Endothelial cell of umbilical vein (primary cell): ENCODE measurements at regions not wholly inside any gene's neighbourhood (a gene's known extent, or its start where the extent isn't known, plus 50 kb on each side); places are given as distances from the start of the nearest gene placed in this dataset.
A peak's percentile ranks its signal among the peaks of the same experiment; 100 is the strongest.

ENCODE experiments used
- BruUV-seq: library from RNA; stranded (reverse); fragments of 400-500 nt; replicated peaks from 2 replicates; lab custom pipeline; 2021; lab: Mats Ljungman, UMichigan
- CTCF ChIA-PET: fragments of 300-600, 350-600 bp; sonication (Branson Sonifier 250); formaldehyde crosslinking; loops from one replicate; lab custom pipeline; 2021; ENCODE audit warnings: antibody characterized with exemption, inconsistent platforms; lab: Charles Lee
- POLR2A ChIA-PET: fragments of 300-600, 350-600 bp; sonication (Branson Sonifier 250); formaldehyde crosslinking; loops from one replicate; lab custom pipeline; 2021; ENCODE audit warnings: antibody characterized with exemption, inconsistent platforms; lab: Charles Lee
- DNase-seq: peaks from one replicate; pipeline ENCODE4 v3.0.0-alpha.2; 2011; ENCODE audit warnings: low read depth, low spot score
- FAIRE-seq: peaks from 2 replicates; lab custom pipeline; 2011; peaks lifted over from hg19 to GRCh38; lab: Jason Lieb, UNC
- H2AFZ ChIP-seq: 2 replicates; pipeline ENCODE4 v1.6.0; 2012; ENCODE audit warnings: low read depth, low read length, control low read depth, inconsistent platforms
- H3K27ac ChIP-seq: 2 replicates; pipeline ENCODE4 v1.5.1; 2011; ENCODE audit warnings: low read depth, mild to moderate bottlenecking, control low read depth, low read length, moderate library complexity; ENCODE audit not compliant: insufficient read depth
- H3K27me3 ChIP-seq, 2 experiments: 2 replicates each; pipeline versions ENCODE4 v1.6.0 to v1.6.1; 2011; ENCODE audit warnings: low read length in 2 of 2, mixed read lengths in 1 of 2; ENCODE audit not compliant: control insufficient read depth in 2 of 2, insufficient read depth in 2 of 2
- H3K36me3 ChIP-seq, 2 experiments: 2 replicates in 1 of 2; 3 replicates in 1 of 2; pipeline ENCODE4 v1.5.1; 2011; ENCODE audit warnings: low read length in 2 of 2, mild to moderate bottlenecking in 1 of 2, moderate library complexity in 1 of 2; ENCODE audit not compliant: control insufficient read depth in 2 of 2, insufficient read depth in 2 of 2; ENCODE audit errors: extremely low read depth in 1 of 2
- H3K4me1 ChIP-seq: 3 replicates; pipeline ENCODE4 v1.5.1; 2011; ENCODE audit warnings: mild to moderate bottlenecking, low read length; ENCODE audit not compliant: control insufficient read depth, insufficient read depth; ENCODE audit errors: extremely low read depth
- H3K4me2 ChIP-seq: 2 replicates; pipeline ENCODE4 v1.6.1; 2011; ENCODE audit warnings: low read length, control low read depth, mixed read lengths; ENCODE audit not compliant: insufficient read depth
- H3K4me3 ChIP-seq, 3 experiments: fragments of 200-600 bp in 1 of 3; sonication (generic), shearing (Covaris generic) in 1 of 3; replicated peaks in 1 of 3; 2 replicates each; pipeline ENCODE4 v1.5.1; 2011 to 2016; ENCODE audit warnings: control low read depth in 3 of 3, low read length in 3 of 3, mild to moderate bottlenecking in 2 of 3, inconsistent platforms in 1 of 3, low read depth in 1 of 3, moderate library complexity in 1 of 3; ENCODE audit not compliant: insufficient read depth in 1 of 3
- H3K79me2 ChIP-seq: 2 replicates; pipeline ENCODE4 v1.6.0; 2012; ENCODE audit warnings: low read length, inconsistent platforms; ENCODE audit not compliant: control insufficient read depth, insufficient read depth
- H3K9ac ChIP-seq: replicated peaks from 2 replicates; pipeline ENCODE3; 2011; ENCODE audit warnings: low read length, control low read depth; ENCODE audit not compliant: insufficient read depth; ENCODE audit errors: extremely low read depth
- H3K9me1 ChIP-seq: replicated peaks from 3 replicates; pipeline ENCODE4 v1.6.0; 2011; ENCODE audit warnings: mild to moderate bottlenecking, low read length; ENCODE audit not compliant: control insufficient read depth, insufficient read depth; ENCODE audit errors: extremely low read depth
- H3K9me3 ChIP-seq: replicated peaks from 2 replicates; pipeline ENCODE4 v1.5.1; 2012; ENCODE audit warnings: low read length, inconsistent platforms; ENCODE audit not compliant: control insufficient read depth, insufficient read depth
- H4K20me1 ChIP-seq: replicated peaks from 2 replicates; pipeline ENCODE3; 2011; ENCODE audit warnings: mild to moderate bottlenecking, low read length; ENCODE audit not compliant: control insufficient read depth, insufficient read depth; ENCODE audit errors: extremely low read depth
- CTCF ChIP-seq, 2 donors: IDR thresholded peaks; 1 replicate in 1 of 2; 2 replicates in 1 of 2; pipeline ENCODE4 v1.5.1; 2011; ENCODE audit warnings: low read length in 2 of 2, mild to moderate bottlenecking in 2 of 2, moderate library complexity in 2 of 2, control low read depth in 1 of 2, inconsistent platforms in 1 of 2, low read depth in 1 of 2; ENCODE audit not compliant: insufficient read depth in 1 of 2; ENCODE audit errors: extremely low read depth in 1 of 2
- EZH2 ChIP-seq: IDR thresholded peaks from 2 replicates; pipeline ENCODE4 v1.6.1; 2012; ENCODE audit warnings: borderline replicate concordance, low read depth, mild to moderate bottlenecking, moderate library complexity, low read length, inconsistent platforms; ENCODE audit not compliant: severe bottlenecking
- FOS ChIP-seq: IDR thresholded peaks from 2 replicates; pipeline ENCODE4 v1.6.1; 2011; ENCODE audit warnings: mild to moderate bottlenecking, low read length, moderate library complexity, borderline replicate concordance; ENCODE audit not compliant: insufficient read depth
- GATA2 ChIP-seq: IDR thresholded peaks from 2 replicates; pipeline ENCODE4 v1.7.0; 2011; ENCODE audit warnings: low read depth, mild to moderate bottlenecking, moderate library complexity, mixed read lengths, low read length; ENCODE audit not compliant: insufficient read length, insufficient read depth
- JUN ChIP-seq: IDR thresholded peaks from 2 replicates; pipeline ENCODE4 v1.6.1; 2011; ENCODE audit warnings: borderline replicate concordance, low read depth; ENCODE audit not compliant: insufficient read length, insufficient read depth
- MAX ChIP-seq: IDR thresholded peaks from 2 replicates; pipeline ENCODE4 v1.6.1; 2011; ENCODE audit not compliant: insufficient read depth, insufficient read length
- MYC ChIP-seq: IDR thresholded peaks from one replicate; pipeline ENCODE4 v1.6.1; 2011; ENCODE audit warnings: mild to moderate bottlenecking, low read depth, low read length
- POLR2A ChIP-seq: IDR thresholded peaks from 2 replicates; pipeline ENCODE4 v1.6.1; 2012; ENCODE audit warnings: low read depth, mild to moderate bottlenecking, control low read depth, low read length
- POLR2AphosphoS5 ChIP-seq: IDR thresholded peaks from 2 replicates; pipeline ENCODE4 v1.6.1; 2012; ENCODE audit warnings: low read depth, mild to moderate bottlenecking, control low read depth, low read length, moderate library complexity; ENCODE audit not compliant: insufficient read depth
- dilution Hi-C: fragments of 300-500 bp; cut with MboI; formaldehyde crosslinking; loops from one replicate; pipeline ENCODE4 v1.15.0; 2019; ENCODE audit warnings: low sequenced_read_pairs; ENCODE audit not compliant: extremely low pct_ligation_motif_present
- intact Hi-C: fragments of 100-400 bp; cut with micrococcal nuclease; formaldehyde crosslinking; loops from one replicate; pipeline ENCODE4 v1.10.0; 2022

GRCh38 chr4:137387924-137388323 is 144.4 kb downstream of the PCDH18 start:
- H3K27me3 ChIP-seq: no peaks in the 10 kb centered on the region
- FAIRE-seq (peak; percentile 92), DNase-seq (peak; percentile 59)
- H4K20me1 ChIP-seq: no peaks in the 10 kb centered on the region
- TF ChIP-seq POLR2A (no peak), JUN (peak; percentile 20)
- dilution Hi-C loops (no loop called here), intact Hi-C loops (no loop called here)
- POLR2A ChIA-PET: no interaction called here
- CTCF ChIA-PET: no interaction called here
- H3K9me1 ChIP-seq: no peaks in the 10 kb centered on the region
- no peaks in the 10 kb centered on the region for H3K36me3 ChIP-seq
- H3K27ac ChIP-seq: peak overlapping the region; percentile 5
- peaks cover 6% of the 10 kb centered on the region for H3K4me1 ChIP-seq
- peak overlapping the region; percentile 41 for H2AFZ ChIP-seq
- no peak overlapping the region for H3K4me3 ChIP-seq
- no TSS peak for BruUV-seq
- no peak overlapping the region for H3K9ac ChIP-seq
- peak overlapping the region; percentile 24 for H3K4me2 ChIP-seq
- H3K9me3 ChIP-seq: no peaks in the 10 kb centered on the region
- no peaks in the 10 kb centered on the region for H3K79me2 ChIP-seq

GRCh38 chr4:137384476-137384875 is 147.8 kb downstream of the PCDH18 start:
- POLR2A ChIA-PET: no interaction called here
- Histone ChIP-seq H2AFZ (no peak overlapping the region), H4K20me1 (no peaks in the 10 kb centered on the region), H3K4me3 (no peak overlapping the region), H3K4me2 (no peak overlapping the region), H3K27me3 (no peaks in the 10 kb centered on the region), H3K36me3 (no peaks in the 10 kb centered on the region), H3K27ac (no peak overlapping the region), H3K9me3 (no peaks in the 10 kb centered on the region), H3K79me2 (no peaks in the 10 kb centered on the region), H3K9ac (no peak overlapping the region), H3K4me1 (peaks cover 6% of the 10 kb centered on the region), H3K9me1 (no peaks in the 10 kb centered on the region)
- DNase-seq (no peak), FAIRE-seq (no peak)
- intact Hi-C loops: no loop called here
- BruUV-seq: no TSS peak
- no peak for TF ChIP-seq EZH2
- TF ChIP-seq CTCF (IDR thresholded peaks at IDR 0.05; ENCODE audit: extremely low read depth in 1 of 2, insufficient read depth in 1 of 2, low read depth in 1 of 2, low read length in 2 of 2): no peak
- no peak for TF ChIP-seq MYC
- TF ChIP-seq POLR2AphosphoS5: no peak
- no peak for TF ChIP-seq JUN
- TF ChIP-seq POLR2A: no peak
- no peak for TF ChIP-seq GATA2
- no peak for TF ChIP-seq FOS
- TF ChIP-seq MAX: no peak
- dilution Hi-C loops: no loop called here
- CTCF ChIA-PET: no interaction called here
